ENCODE measurements at regions not wholly inside any gene's neighbourhood (a gene's known extent, or its start where the extent isn't known, plus 50 kb on each side); places are given as distances from the start of the nearest gene placed in this dataset.

DNA sequence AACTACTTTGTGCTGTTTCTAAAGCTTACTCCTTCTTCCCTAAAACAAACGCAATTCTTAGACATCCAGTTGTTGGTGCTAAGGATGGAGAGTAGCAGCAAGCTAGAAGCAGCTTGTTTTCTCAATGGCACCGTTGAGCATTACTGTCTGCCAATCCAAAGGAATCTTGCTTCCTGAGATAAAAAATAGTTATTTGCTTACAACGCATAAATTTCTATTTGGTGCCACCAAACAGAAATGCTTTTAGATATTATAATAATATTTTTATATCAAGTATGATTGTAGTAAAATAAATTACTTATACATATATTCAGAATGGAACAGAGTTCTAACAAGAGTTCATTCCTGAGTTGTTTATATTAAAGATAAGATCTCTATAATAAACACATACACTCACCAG is 434.7 kb downstream of the CPS1 start:
- TF ChIP-seq POLR2AphosphoS5 (IDR thresholded peaks at IDR 0.05; ENCODE audit: borderline replicate concordance, low read depth, low read length) = no peak
- TF ChIP-seq EZH2 (IDR thresholded peaks at IDR 0.05) = no peak
